ENCODE measurements at regions not wholly inside any gene's neighbourhood (a gene's known extent, or its start where the extent isn't known, plus 50 kb on each side); places are given as distances from the start of the nearest gene placed in this dataset.

DNA sequence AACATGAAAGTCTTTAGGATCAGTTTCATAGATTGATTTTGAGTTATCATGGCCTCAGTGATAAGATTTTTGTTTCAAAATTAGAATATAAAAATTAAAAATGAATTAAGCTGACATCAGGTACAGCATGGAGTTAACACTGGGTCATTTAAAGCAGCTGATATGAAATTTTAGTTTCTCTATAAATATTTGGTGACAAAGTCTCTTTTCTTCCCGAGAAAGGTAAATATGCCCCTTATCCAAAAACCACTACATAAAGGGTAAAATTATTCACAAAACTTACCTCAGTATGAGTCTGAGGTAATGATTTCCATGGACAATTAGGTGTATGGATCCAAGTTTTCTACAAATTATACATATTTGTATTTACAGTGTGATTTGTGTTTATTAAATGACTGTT lies 121.5 kb upstream of the PJA2 start:
- TF ChIP-seq, protein P1, sequence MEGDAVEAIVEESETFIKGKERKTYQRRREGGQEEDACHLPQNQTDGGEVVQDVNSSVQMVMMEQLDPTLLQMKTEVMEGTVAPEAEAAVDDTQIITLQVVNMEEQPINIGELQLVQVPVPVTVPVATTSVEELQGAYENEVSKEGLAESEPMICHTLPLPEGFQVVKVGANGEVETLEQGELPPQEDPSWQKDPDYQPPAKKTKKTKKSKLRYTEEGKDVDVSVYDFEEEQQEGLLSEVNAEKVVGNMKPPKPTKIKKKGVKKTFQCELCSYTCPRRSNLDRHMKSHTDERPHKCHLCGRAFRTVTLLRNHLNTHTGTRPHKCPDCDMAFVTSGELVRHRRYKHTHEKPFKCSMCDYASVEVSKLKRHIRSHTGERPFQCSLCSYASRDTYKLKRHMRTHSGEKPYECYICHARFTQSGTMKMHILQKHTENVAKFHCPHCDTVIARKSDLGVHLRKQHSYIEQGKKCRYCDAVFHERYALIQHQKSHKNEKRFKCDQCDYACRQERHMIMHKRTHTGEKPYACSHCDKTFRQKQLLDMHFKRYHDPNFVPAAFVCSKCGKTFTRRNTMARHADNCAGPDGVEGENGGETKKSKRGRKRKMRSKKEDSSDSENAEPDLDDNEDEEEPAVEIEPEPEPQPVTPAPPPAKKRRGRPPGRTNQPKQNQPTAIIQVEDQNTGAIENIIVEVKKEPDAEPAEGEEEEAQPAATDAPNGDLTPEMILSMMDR (IDR thresholded peaks at IDR 0.05): no peak
- TF ChIP-seq EZH2phosphoT487 (IDR thresholded peaks at IDR 0.05): no peak
